ENCODE measurements at regions not wholly inside any gene's neighbourhood (a gene's known extent, or its start where the extent isn't known, plus 50 kb on each side); places are given as distances from the start of the nearest gene placed in this dataset.

DNA sequence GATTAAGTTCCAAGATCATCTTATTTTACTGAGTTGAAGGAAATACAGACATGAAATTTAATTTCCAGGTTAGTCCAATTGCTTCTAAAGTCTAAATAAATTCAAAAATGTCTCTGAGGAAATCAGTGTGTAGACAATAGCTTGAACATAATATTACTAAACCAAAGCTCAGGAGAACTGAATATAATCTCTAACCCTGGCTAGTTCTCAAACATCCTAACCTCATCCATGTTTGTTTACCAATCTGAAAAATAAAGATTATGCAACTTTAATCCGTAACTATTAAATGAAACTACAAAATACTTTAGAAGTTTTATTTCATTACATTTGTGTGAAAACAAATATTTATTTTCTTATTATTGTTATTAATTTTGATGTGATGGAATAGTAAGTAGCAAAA lies 387.2 kb downstream of the TBC1D32 start:
- Histone ChIP-seq H3K27me3 (ENCODE audit: control insufficient read depth, insufficient read depth, low read length, poor library complexity, severe bottlenecking) (no peaks in the 10 kb centered on the region), H3K4me3 (ENCODE audit: low read length) (no peak overlapping the region), H3K9me3 (ENCODE audit: control insufficient read depth, low read length) (no peaks in the 10 kb centered on the region), H3K4me1 (ENCODE audit: control insufficient read depth, insufficient read depth, low read length) (peaks cover 3% of the 10 kb centered on the region), H3K27ac (ENCODE audit: low read depth, low read length) (no peak overlapping the region), H3K9ac (ENCODE audit: extremely low read depth, low read length, poor library complexity, severe bottlenecking) (no peak overlapping the region), H3K36me3 (ENCODE audit: control insufficient read depth, insufficient read depth, low read length) (no peaks in the 10 kb centered on the region)
- TF ChIP-seq, protein P1, sequence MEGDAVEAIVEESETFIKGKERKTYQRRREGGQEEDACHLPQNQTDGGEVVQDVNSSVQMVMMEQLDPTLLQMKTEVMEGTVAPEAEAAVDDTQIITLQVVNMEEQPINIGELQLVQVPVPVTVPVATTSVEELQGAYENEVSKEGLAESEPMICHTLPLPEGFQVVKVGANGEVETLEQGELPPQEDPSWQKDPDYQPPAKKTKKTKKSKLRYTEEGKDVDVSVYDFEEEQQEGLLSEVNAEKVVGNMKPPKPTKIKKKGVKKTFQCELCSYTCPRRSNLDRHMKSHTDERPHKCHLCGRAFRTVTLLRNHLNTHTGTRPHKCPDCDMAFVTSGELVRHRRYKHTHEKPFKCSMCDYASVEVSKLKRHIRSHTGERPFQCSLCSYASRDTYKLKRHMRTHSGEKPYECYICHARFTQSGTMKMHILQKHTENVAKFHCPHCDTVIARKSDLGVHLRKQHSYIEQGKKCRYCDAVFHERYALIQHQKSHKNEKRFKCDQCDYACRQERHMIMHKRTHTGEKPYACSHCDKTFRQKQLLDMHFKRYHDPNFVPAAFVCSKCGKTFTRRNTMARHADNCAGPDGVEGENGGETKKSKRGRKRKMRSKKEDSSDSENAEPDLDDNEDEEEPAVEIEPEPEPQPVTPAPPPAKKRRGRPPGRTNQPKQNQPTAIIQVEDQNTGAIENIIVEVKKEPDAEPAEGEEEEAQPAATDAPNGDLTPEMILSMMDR (conservative IDR thresholded peaks at IDR 0.05), result no peak
- WGBS, 2 experiments (ENCODE audit: insufficient coverage in 1 of 2, insufficient read length in 1 of 2), result 0% methylated on average over 1 of the region's 1 CpG; no CpG with 5 or more reads in 1 of the 2 experiments
- no peaks in the 10 kb centered on the region for H3K9me3 Mint-ChIP-seq
- no peaks in the 10 kb centered on the region for H3K36me3 Mint-ChIP-seq (ENCODE audit: low read depth)
- H3K27me3 Mint-ChIP-seq (ENCODE audit: insufficient read depth), result no peaks in the 10 kb centered on the region
- no peak overlapping the region for H3K4me3 Mint-ChIP-seq
- no peak overlapping the region for H3K27ac Mint-ChIP-seq
- DNase-seq, result no peak
- peaks cover 23% of the 10 kb centered on the region for H3K4me1 Mint-ChIP-seq

DNA sequence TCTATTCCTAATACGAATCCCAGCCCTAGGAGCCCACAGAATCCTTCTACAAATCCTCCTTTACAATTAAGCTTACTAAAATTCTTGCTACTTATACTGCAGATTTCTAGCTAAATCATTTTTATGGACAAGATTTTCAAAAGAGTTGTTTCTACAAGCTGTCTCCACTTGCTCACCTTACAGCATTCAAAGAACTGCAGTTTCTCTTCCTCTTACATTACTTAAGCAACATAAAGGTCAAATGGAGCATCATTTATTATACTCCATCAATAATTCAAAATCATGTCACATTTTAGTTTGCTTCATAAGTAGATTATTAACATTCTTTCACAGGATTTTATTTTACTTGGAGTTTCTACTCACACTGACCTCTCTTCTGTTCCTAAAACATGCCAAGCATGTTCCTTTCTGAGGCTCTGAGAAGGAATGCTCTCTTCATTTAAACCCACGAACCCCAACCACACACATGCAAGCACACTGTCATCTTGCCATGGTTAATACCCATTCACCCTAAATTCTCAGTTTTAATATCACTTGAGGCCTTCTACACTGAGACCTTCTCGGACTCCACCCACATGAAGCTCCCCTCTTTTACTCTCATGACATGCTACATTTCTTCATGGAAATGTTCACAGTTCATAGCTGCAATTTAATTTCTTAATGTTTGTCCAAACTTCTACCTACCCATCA lies 388.2 kb downstream of the TBC1D32 start:
- H3K27me3 Mint-ChIP-seq (ENCODE audit: insufficient read depth), result no peaks in the 10 kb centered on the region
- no peaks in the 10 kb centered on the region for H3K36me3 Mint-ChIP-seq (ENCODE audit: low read depth)
- peaks cover 15% of the 10 kb centered on the region for H3K4me1 Mint-ChIP-seq
- peaks cover 3% of the 10 kb centered on the region for H3K4me1 ChIP-seq (ENCODE audit: control insufficient read depth, insufficient read depth, low read length)
- no peaks in the 10 kb centered on the region for H3K36me3 ChIP-seq (ENCODE audit: control insufficient read depth, insufficient read depth, low read length)
- no peaks in the 10 kb centered on the region for H3K9me3 Mint-ChIP-seq
- WGBS, 2 experiments (ENCODE audit: insufficient coverage in 1 of 2, insufficient read length in 1 of 2), result 88 to 95% methylated on average over 2 to 3 of the region's 3 CpGs
- no peaks in the 10 kb centered on the region for H3K27me3 ChIP-seq (ENCODE audit: control insufficient read depth, insufficient read depth, low read length, poor library complexity, severe bottlenecking)
- H3K9me3 ChIP-seq (ENCODE audit: control insufficient read depth, low read length), result no peaks in the 10 kb centered on the region
- DNase-seq, result no peak
- no peak overlapping the region for H3K9ac ChIP-seq (ENCODE audit: extremely low read depth, low read length, poor library complexity, severe bottlenecking)
- H3K27ac ChIP-seq (ENCODE audit: low read depth, low read length), result no peak overlapping the region
- H3K4me3 ChIP-seq (ENCODE audit: low read length), result no peak overlapping the region
- no peak overlapping the region for H3K4me3 Mint-ChIP-seq
- no peak overlapping the region for H3K27ac Mint-ChIP-seq
- TF ChIP-seq, protein P1 (conservative IDR thresholded peaks at IDR 0.05), result no peak

DNA sequence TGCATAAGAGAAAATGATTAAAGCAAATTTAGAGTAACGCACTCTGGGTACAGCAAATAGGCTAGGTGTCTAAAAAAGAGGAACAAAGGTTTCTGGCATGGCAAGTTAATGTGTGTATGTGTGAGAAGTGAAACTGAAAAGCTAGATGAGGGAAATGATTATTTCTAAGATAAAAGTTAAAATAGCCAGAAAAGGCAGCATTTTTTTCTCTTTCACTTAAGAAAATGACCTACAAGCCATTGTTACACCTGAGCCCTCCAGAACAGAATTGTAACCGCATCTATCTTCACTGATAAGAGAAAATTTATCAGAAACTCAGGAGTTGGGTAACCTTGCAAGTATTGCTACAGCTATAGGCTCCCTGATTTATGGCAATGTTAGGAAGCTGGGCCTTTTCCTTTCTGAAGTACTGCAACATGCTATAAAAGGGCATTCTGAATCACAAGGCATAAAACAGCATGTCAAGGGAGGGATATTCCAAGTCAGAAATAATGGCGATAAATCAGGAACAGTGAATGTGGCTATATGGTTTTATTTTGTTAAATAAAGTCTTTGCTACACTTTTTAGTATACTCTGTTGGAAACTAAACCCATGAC lies 395.3 kb downstream of the TBC1D32 start:
- H3K9me3 ChIP-seq (ENCODE audit: control insufficient read depth, low read length), result no peaks in the 10 kb centered on the region
- Mint-ChIP-seq H3K4me1 (peaks cover 30% of the 10 kb centered on the region), H3K27me3 (ENCODE audit: insufficient read depth) (no peaks in the 10 kb centered on the region), H3K27ac (no peak overlapping the region), H3K4me3 (no peak overlapping the region), H3K9me3 (no peaks in the 10 kb centered on the region), H3K36me3 (ENCODE audit: low read depth) (no peaks in the 10 kb centered on the region)
- no peaks in the 10 kb centered on the region for H3K36me3 ChIP-seq (ENCODE audit: control insufficient read depth, insufficient read depth, low read length)
- no peak overlapping the region for H3K9ac ChIP-seq (ENCODE audit: extremely low read depth, low read length, poor library complexity, severe bottlenecking)
- H3K4me1 ChIP-seq (ENCODE audit: control insufficient read depth, insufficient read depth, low read length), result peaks cover 6% of the 10 kb centered on the region
- 89 to 90% methylated on average over 2 to 3 of the region's 3 CpGs for WGBS, 2 experiments (ENCODE audit: insufficient coverage in 1 of 2, insufficient read length in 1 of 2)
- H3K4me3 ChIP-seq (ENCODE audit: low read length), result no peak overlapping the region
- no peak overlapping the region for H3K27ac ChIP-seq (ENCODE audit: low read depth, low read length)
- H3K27me3 ChIP-seq (ENCODE audit: control insufficient read depth, insufficient read depth, low read length, poor library complexity, severe bottlenecking), result no peaks in the 10 kb centered on the region
- TF ChIP-seq, protein P1 (conservative IDR thresholded peaks at IDR 0.05), result no peak
- DNase-seq, result no peak
